ENCODE measurements at regions not wholly inside any gene's neighbourhood (a gene's known extent, or its start where the extent isn't known, plus 50 kb on each side); places are given as distances from the start of the nearest gene placed in this dataset.

DNA sequence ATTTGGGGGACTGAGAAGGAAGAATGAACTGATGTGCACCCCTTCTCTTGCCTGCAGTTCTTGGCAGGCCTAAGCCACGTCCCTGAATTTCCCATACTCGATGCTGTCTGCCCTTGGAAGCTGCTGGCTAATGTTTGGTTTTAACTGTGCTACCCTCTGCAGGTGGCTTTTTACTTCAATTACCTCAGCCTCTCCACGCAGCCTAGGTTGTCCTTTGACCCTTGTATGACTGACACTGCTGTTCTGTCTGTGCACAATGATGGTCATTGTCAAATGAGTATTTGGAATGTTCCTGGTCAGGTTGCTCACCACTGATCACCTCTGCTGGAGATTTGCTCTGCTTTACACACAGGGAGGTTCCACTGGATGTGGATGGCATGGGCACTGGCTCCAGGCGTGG, 137.1 kb downstream of the ZNF518B start:
- H3K79me1 ChIP-seq (ENCODE audit: low read depth in 1 of 2, low read length in 2 of 2), result no peaks in the 10 kb centered on the region
- H3K14ac ChIP-seq (replicated peaks; ENCODE audit: low read depth, low read length), result no peak overlapping the region
- no peak for TF ChIP-seq MXI1 (IDR thresholded peaks at IDR 0.05; ENCODE audit: borderline replicate concordance, low read depth, low read length)
- TF ChIP-seq MAZ (IDR thresholded peaks at IDR 0.05; ENCODE audit: borderline replicate concordance, low read depth, low read length), result no peak
- TF ChIP-seq RAD21 (IDR thresholded peaks at IDR 0.05; ENCODE audit: low read length), result no peak
- TF ChIP-seq, protein P1, sequence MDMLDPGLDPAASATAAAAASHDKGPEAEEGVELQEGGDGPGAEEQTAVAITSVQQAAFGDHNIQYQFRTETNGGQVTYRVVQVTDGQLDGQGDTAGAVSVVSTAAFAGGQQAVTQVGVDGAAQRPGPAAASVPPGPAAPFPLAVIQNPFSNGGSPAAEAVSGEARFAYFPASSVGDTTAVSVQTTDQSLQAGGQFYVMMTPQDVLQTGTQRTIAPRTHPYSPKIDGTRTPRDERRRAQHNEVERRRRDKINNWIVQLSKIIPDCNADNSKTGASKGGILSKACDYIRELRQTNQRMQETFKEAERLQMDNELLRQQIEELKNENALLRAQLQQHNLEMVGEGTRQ (IDR thresholded peaks at IDR 0.05; ENCODE audit: low read depth, low read length), result no peak
- no peak for TF ChIP-seq NFE2L2 (IDR thresholded peaks at IDR 0.05; ENCODE audit: low read depth, low read length)
- TF ChIP-seq RCOR1 (IDR thresholded peaks at IDR 0.05; ENCODE audit: insufficient replicate concordance, low read length), result no peak
- no peak for TF ChIP-seq CTCF (conservative IDR thresholded peaks at IDR 0.05; ENCODE audit: low read depth, low read length)
- TF ChIP-seq BHLHE40 (IDR thresholded peaks at IDR 0.05; ENCODE audit: low read depth, low read length), result no peak
- TF ChIP-seq CEBPB (IDR thresholded peaks at IDR 0.05; ENCODE audit: low read depth, low read length), result no peak
- no peak for TF ChIP-seq SMC3 (IDR thresholded peaks at IDR 0.05; ENCODE audit: low read depth, low read length)
- no peak for TF ChIP-seq MAFK (IDR thresholded peaks at IDR 0.05; ENCODE audit: low read depth, low read length)
- no peak for TF ChIP-seq POLR2A (IDR thresholded peaks at IDR 0.05; ENCODE audit: low read depth, low read length)
- no peak overlapping the region for H2BK5ac ChIP-seq (ENCODE audit: low read depth, low read length, poor library complexity, severe bottlenecking)
- no peak for DNase-seq
- H3K4me2 ChIP-seq (ENCODE audit: low read depth, low read length), result no peak overlapping the region
- no peaks in the 10 kb centered on the region for H4K20me1 ChIP-seq (ENCODE audit: insufficient read depth, low read length)
- no peaks in the 10 kb centered on the region for H3K9me1 ChIP-seq (ENCODE audit: insufficient read depth, low read length)
- intact Hi-C loops (cut with micrococcal nuclease), result no loop called here
- H3K36me3 ChIP-seq (ENCODE audit: control insufficient read depth, insufficient read depth, low read length), result no peaks in the 10 kb centered on the region
- H3K4me1 ChIP-seq (ENCODE audit: control insufficient read depth, insufficient read depth, low read length), result no peaks in the 10 kb centered on the region
- BruUV-seq (replicated peaks), result no TSS peak
- no peaks in the 10 kb centered on the region; the same call in 1 of the 2 replicates for H3K9me3 ChIP-seq (ENCODE audit: control insufficient read depth, insufficient read depth, low read length)
- no peak overlapping the region for H4K91ac ChIP-seq (ENCODE audit: insufficient read depth, low read depth, low read length)
- H3K56ac ChIP-seq (ENCODE audit: extremely low read depth, insufficient read depth, low read length), result no peak overlapping the region
- no peak overlapping the region for H3K9ac ChIP-seq (ENCODE audit: low read depth, low read length)
- no peak overlapping the region for H2AFZ ChIP-seq (replicated peaks; ENCODE audit: low read length, poor library complexity)
- H4K5ac ChIP-seq (ENCODE audit: low read depth, low read length), result no peak overlapping the region
- H2AK5ac ChIP-seq (ENCODE audit: low read depth, low read length), result no peak overlapping the region
- no peak overlapping the region for H3K4me3 ChIP-seq (ENCODE audit: insufficient read depth, low read depth, low read length)
- no peak overlapping the region for H3K23ac ChIP-seq (ENCODE audit: low read depth, low read length)
- ChIA-PET CTCF (no interaction called here), POLR2A (ENCODE audit: unreplicated experiment) (no interaction called here)
- dilution Hi-C loops (cut with HindIII; ENCODE audit: low sequenced_read_pairs, unreplicated experiment), result no loop called here
- H3K4ac ChIP-seq (ENCODE audit: low read depth, low read length), result no peak overlapping the region
- in situ Hi-C loops (cut with MboI; ENCODE audit: low sequenced_read_pairs), result no loop called here
- no peak overlapping the region for H2BK20ac ChIP-seq (ENCODE audit: low read depth, low read length)
- no peak overlapping the region for H2BK15ac ChIP-seq (ENCODE audit: low read depth, low read length)
- no peaks in the 10 kb centered on the region for H3K27me3 ChIP-seq (ENCODE audit: control insufficient read depth, insufficient read depth, low read length)
- no peak for ATAC-seq (ENCODE audit: low read depth)
- H2AK9ac ChIP-seq (replicated peaks; ENCODE audit: low read depth, low read length, poor library complexity), result no peak overlapping the region
- H3K18ac ChIP-seq (ENCODE audit: low read depth, low read length), result no peak overlapping the region
- H2BK120ac ChIP-seq (ENCODE audit: low read depth, low read length), result no peak overlapping the region
- no peak overlapping the region for H4K8ac ChIP-seq (ENCODE audit: low read depth in 2 of 2, low read length in 2 of 2)
- WGBS, 2 experiments (ENCODE audit: extremely low coverage in 2 of 2, insufficient read length in 1 of 2), result no CpG with 5 or more reads among the region's 4 CpGs
- no peak overlapping the region for H3K27ac ChIP-seq (ENCODE audit: insufficient read depth, low read length)
